ENCODE measurements at regions not wholly inside any gene's neighbourhood (a gene's known extent, or its start where the extent isn't known, plus 50 kb on each side); places are given as distances from the start of the nearest gene placed in this dataset.

- no peak for DNase-seq (ENCODE audit: low spot score)
These were observed 315.8 kb upstream of the TEX13C start for GRCh38 chrX:125003746-125004446.

- DNase-seq (ENCODE audit: low spot score), result no peak
These were observed 314.9 kb upstream of the TEX13C start for GRCh38 chrX:125004799-125005198.

- DNase-seq (ENCODE audit: low spot score), result no peak
These were observed 313.8 kb upstream of the TEX13C start for GRCh38 chrX:125005863-125006262.

- DNase-seq (ENCODE audit: low spot score), result no peak
These were observed 313.0 kb upstream of the TEX13C start for GRCh38 chrX:125006704-125007103.

- DNase-seq (ENCODE audit: low spot score), result no peak
These were observed 307.1 kb upstream of the TEX13C start for GRCh38 chrX:125012585-125012984.

GRCh38 chrX:125029131-125029530 lies 290.5 kb upstream of the TEX13C start:
- DNase-seq (ENCODE audit: low spot score), result no peak

Measured in NAMALWA (cell line).